ENCODE measurements at regions not wholly inside any gene's neighbourhood (a gene's known extent, or its start where the extent isn't known, plus 50 kb on each side); places are given as distances from the start of the nearest gene placed in this dataset.

- BruUV-seq (replicated peaks): no TSS peak
- Histone ChIP-seq H3K27ac (ENCODE audit: extremely low read depth, low read depth, low read length) (no peak overlapping the region), H3K4me2 (ENCODE audit: insufficient read depth, low read length) (no peak overlapping the region), H3K36me3 (ENCODE audit: control insufficient read depth, insufficient read depth, low read length) (no peaks in the 10 kb centered on the region), H3K79me2 (ENCODE audit: control insufficient read depth, insufficient read depth, low read length) (no peaks in the 10 kb centered on the region), H3K9ac (ENCODE audit: insufficient read depth in 1 of 2, low read depth in 2 of 2, low read length in 2 of 2) (no peak overlapping the region), H3K27me3 (ENCODE audit: control insufficient read depth in 2 of 2, insufficient read depth in 2 of 2, low read length in 2 of 2) (peaks cover 2 to 7% of the 10 kb centered on the region in 2 experiments; a peak in 3 of 5 replicates), H4K20me1 (replicated peaks; ENCODE audit: control insufficient read depth, insufficient read depth, low read length) (no peaks in the 10 kb centered on the region), H3K9me3 (replicated peaks; ENCODE audit: control insufficient read depth, insufficient read depth, low read depth, low read length) (no peaks in the 10 kb centered on the region), H3K4me3 (no peak overlapping the region), H3K9me1 (ENCODE audit: control insufficient read depth, insufficient read depth, low read length) (no peaks in the 10 kb centered on the region), H3K4me1 (replicated peaks in 1 of 2; ENCODE audit: control insufficient read depth in 2 of 2, insufficient read depth in 2 of 2, low read length in 2 of 2) (no peaks in the 10 kb centered on the region), H2AFZ (ENCODE audit: low read depth, low read length) (no peak overlapping the region)
- no peak for ATAC-seq
- TF ChIP-seq TFAM (CRISPR knock-in tag; conservative IDR thresholded peaks at IDR 0.05) (no peak), TAF1 (IDR thresholded peaks at IDR 0.05; ENCODE audit: control insufficient read depth, extremely low read depth, insufficient read depth, low read length, severe bottlenecking) (no peak), NELFE (IDR thresholded peaks at IDR 0.05; ENCODE audit: insufficient read depth, insufficient read length) (no peak), ZFP36 (IDR thresholded peaks at IDR 0.05; ENCODE audit: low read depth, low read length, partially characterized antibody) (no peak), MBD2 (IDR thresholded peaks at IDR 0.05; ENCODE audit: borderline replicate concordance, low read depth) (no peak), MEF2A (IDR thresholded peaks at IDR 0.05; ENCODE audit: control insufficient read depth, low read depth, low read length) (no peak), MCM7 (IDR thresholded peaks at IDR 0.05) (no peak), TAL1 (IDR thresholded peaks at IDR 0.05) (no peak), HDAC8 (tag; IDR thresholded peaks at IDR 0.05) (no peak)
- WGBS (ENCODE audit: insufficient coverage, low coverage, missing lambda C conversion rate): 0% methylated on average over 4 of the region's 4 CpGs
- intact Hi-C loops (cut with micrococcal nuclease) (no loop called here), in situ Hi-C loops (cut with MboI) (no loop called here)
- no peak for DNase-seq (ENCODE audit: extremely low read depth in 1 of 4, low spot score in 3 of 4)
- POLR2A ChIA-PET: no interaction called here
- CTCF ChIA-PET (ENCODE audit: low intra/inter-chr PET ratio): no interaction called here
- FAIRE-seq: no peak
Measured at GRCh38 chr11:32233276-32233675, 142.4 kb downstream of the RCN1 start.

Measured in K562 (cell line).